Keratinocyte (primary cell): ENCODE measurements at regions not wholly inside any gene's neighbourhood (a gene's known extent, or its start where the extent isn't known, plus 50 kb on each side); places are given as distances from the start of the nearest gene placed in this dataset.

ENCODE experiments used
- DNase-seq: peaks from one replicate; pipeline ENCODE4 v3.0.0-alpha.2; 2011; ENCODE audit warnings: low read depth, missing footprints, low spot score
- FAIRE-seq: peaks from 2 replicates; lab custom pipeline; 2011; peaks lifted over from hg19 to GRCh38; lab: Jason Lieb, UNC
- H2AFZ ChIP-seq: 2 replicates; pipeline ENCODE4 v1.6.0; 2012; ENCODE audit warnings: low read length, control low read depth, inconsistent platforms; ENCODE audit not compliant: control insufficient read depth
- H3K27ac ChIP-seq: 2 replicates; pipeline ENCODE4 v1.5.1; 2011; ENCODE audit warnings: low read length; ENCODE audit not compliant: control insufficient read depth, insufficient read depth
- H3K27me3 ChIP-seq: 3 replicates; pipeline ENCODE4 v1.6.0; 2011; ENCODE audit warnings: low read length; ENCODE audit not compliant: control insufficient read depth, insufficient read depth; ENCODE audit errors: extremely low read depth
- H3K36me3 ChIP-seq, 2 experiments: 2 replicates in 1 of 2; 3 replicates in 1 of 2; pipeline ENCODE4 v1.5.1; 2011; ENCODE audit warnings: low read length in 2 of 2, mild to moderate bottlenecking in 1 of 2; ENCODE audit not compliant: control insufficient read depth in 2 of 2, insufficient read depth in 2 of 2; ENCODE audit errors: extremely low read depth in 1 of 2
- H3K4me1 ChIP-seq: 3 replicates; pipeline ENCODE4 v1.5.1; 2011; ENCODE audit warnings: low read length; ENCODE audit not compliant: control insufficient read depth, insufficient read depth; ENCODE audit errors: extremely low read depth
- H3K4me2 ChIP-seq: 3 replicates; pipeline ENCODE4 v1.6.0; 2011; ENCODE audit warnings: low read depth, low read length; ENCODE audit not compliant: control insufficient read depth, insufficient read depth; ENCODE audit errors: extremely low read depth
- H3K4me3 ChIP-seq, 3 experiments: fragments of 200-600 bp in 1 of 3; sonication (generic) in 1 of 3; 2 replicates in 2 of 3; 3 replicates in 1 of 3; pipeline ENCODE4 v1.5.1; 2011 to 2016; ENCODE audit warnings: low read length in 3 of 3, mild to moderate bottlenecking in 3 of 3, control low read depth in 2 of 3, inconsistent platforms in 1 of 3, low read depth in 1 of 3, mixed read lengths in 1 of 3, mixed run types in 1 of 3, moderate library complexity in 1 of 3; ENCODE audit not compliant: control insufficient read depth in 2 of 3, insufficient read depth in 2 of 3; ENCODE audit errors: extremely low read depth in 1 of 3
- H3K79me2 ChIP-seq: 2 replicates; pipeline ENCODE4 v1.6.0; 2012; ENCODE audit warnings: low read length; ENCODE audit not compliant: control insufficient read depth, insufficient read depth
- H3K9ac ChIP-seq: 3 replicates; pipeline ENCODE4 v1.6.0; 2011; ENCODE audit warnings: low read length; ENCODE audit not compliant: control insufficient read depth, insufficient read depth; ENCODE audit errors: extremely low read depth
- H3K9me1 ChIP-seq: 3 replicates; pipeline ENCODE4 v1.6.0; 2011; ENCODE audit warnings: low read length; ENCODE audit not compliant: control insufficient read depth, insufficient read depth; ENCODE audit errors: extremely low read depth
- H3K9me3 ChIP-seq: 2 replicates; pipeline ENCODE4 v1.5.1; 2012; ENCODE audit warnings: low read depth, low read length; ENCODE audit not compliant: control insufficient read depth
- H4K20me1 ChIP-seq: 3 replicates; pipeline ENCODE4 v1.6.0; 2011; ENCODE audit warnings: low read length; ENCODE audit not compliant: control insufficient read depth, insufficient read depth; ENCODE audit errors: extremely low read depth
- CTCF ChIP-seq, 3 experiments: IDR thresholded peaks in 1 of 3; conservative IDR thresholded peaks in 1 of 3; optimal IDR thresholded peaks in 1 of 3; 2 replicates in 2 of 3; 3 replicates in 1 of 3; pipeline versions ENCODE3 to v1.5.1; 2011; ENCODE audit warnings: low read length in 3 of 3, mild to moderate bottlenecking in 3 of 3, moderate library complexity in 2 of 3, control low read depth in 1 of 3, inconsistent platforms in 1 of 3; ENCODE audit not compliant: insufficient read depth in 2 of 3; ENCODE audit errors: extremely low read depth in 1 of 3
- EZH2 ChIP-seq: IDR thresholded peaks from one replicate; pipeline ENCODE4 v1.6.1; 2012; ENCODE audit warnings: inconsistent platforms, mild to moderate bottlenecking, low read length, moderate library complexity
- dilution Hi-C: fragments of 300-500 bp; cut with MboI; formaldehyde crosslinking; loops from one replicate; pipeline ENCODE4 v1.7.0; 2020; ENCODE audit warnings: low sequenced_read_pairs; ENCODE audit not compliant: extremely low pct_ligation_motif_present

DNA sequence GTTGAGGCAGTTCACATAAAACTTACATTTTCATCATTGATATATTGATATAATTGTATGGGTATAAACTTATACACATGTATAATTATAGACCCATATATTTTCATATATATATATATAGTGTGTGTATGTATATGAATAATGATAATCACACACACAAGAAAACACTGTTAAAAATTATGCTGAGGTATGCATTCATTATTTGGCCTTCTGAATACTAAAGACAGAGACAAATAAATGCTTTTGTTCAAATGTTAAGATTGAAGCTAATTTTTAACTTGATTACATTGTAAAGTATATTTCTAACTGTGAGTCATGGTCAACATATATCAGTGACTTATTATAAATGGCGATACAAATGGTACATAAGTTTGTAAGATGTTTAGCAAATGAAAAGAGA is 888.8 kb downstream of the OTOL1 start:
- no peaks in the 10 kb centered on the region for H3K27me3 ChIP-seq
- H3K27ac ChIP-seq, result no peak overlapping the region
- H3K4me1 ChIP-seq, result no peaks in the 10 kb centered on the region
- no peak overlapping the region for H3K9ac ChIP-seq
- H3K4me3 ChIP-seq, result no peak overlapping the region
- H3K9me3 ChIP-seq, result no peaks in the 10 kb centered on the region
- H3K79me2 ChIP-seq, result no peaks in the 10 kb centered on the region
- no peaks in the 10 kb centered on the region for H4K20me1 ChIP-seq
- no peaks in the 10 kb centered on the region for H3K36me3 ChIP-seq
- DNase-seq (no peak), FAIRE-seq (no peak)
- no peak overlapping the region for H3K4me2 ChIP-seq
- TF ChIP-seq EZH2 (no peak), CTCF (optimal IDR thresholded peaks at IDR 0.05 in 1 of 3, IDR thresholded peaks at IDR 0.05 in 1 of 3, conservative IDR thresholded peaks at IDR 0.05 in 1 of 3; ENCODE audit: extremely low read depth in 1 of 3, insufficient read depth in 2 of 3, low read length in 3 of 3) (no peak)
- dilution Hi-C loops, result no loop called here
- H3K9me1 ChIP-seq, result no peaks in the 10 kb centered on the region
- H2AFZ ChIP-seq, result no peak overlapping the region

GRCh38 chr3:162390891-162391290 is 894.3 kb downstream of the OTOL1 start:
- TF ChIP-seq EZH2, result no peak
- no peak for TF ChIP-seq CTCF (optimal IDR thresholded peaks at IDR 0.05 in 1 of 3, IDR thresholded peaks at IDR 0.05 in 1 of 3, conservative IDR thresholded peaks at IDR 0.05 in 1 of 3; ENCODE audit: extremely low read depth in 1 of 3, insufficient read depth in 2 of 3, low read length in 3 of 3)
- Histone ChIP-seq H3K4me1 (no peaks in the 10 kb centered on the region), H3K4me2 (no peak overlapping the region), H3K4me3 (no peak overlapping the region), H3K9ac (no peak overlapping the region), H3K36me3 (no peaks in the 10 kb centered on the region), H3K9me3 (no peaks in the 10 kb centered on the region), H3K79me2 (no peaks in the 10 kb centered on the region), H3K27me3 (no peaks in the 10 kb centered on the region), H3K9me1 (no peaks in the 10 kb centered on the region), H4K20me1 (no peaks in the 10 kb centered on the region), H3K27ac (no peak overlapping the region), H2AFZ (no peak overlapping the region)
- DNase-seq, result no peak
- FAIRE-seq, result no peak
- dilution Hi-C loops, result no loop called here
